ENCODE measurements at regions not wholly inside any gene's neighbourhood (a gene's known extent, or its start where the extent isn't known, plus 50 kb on each side); places are given as distances from the start of the nearest gene placed in this dataset.

- no peak for DNase-seq (ENCODE audit: low read depth in 4 of 4, low spot score in 2 of 4)
Measured at GRCh38 chr1:199959775-199960110, 67.8 kb upstream of the NR5A2 start.

- DNase-seq (ENCODE audit: low read depth in 4 of 4, low spot score in 2 of 4), result no peak
Measured at GRCh38 chr1:199970125-199970524, 57.4 kb upstream of the NR5A2 start.

DNA sequence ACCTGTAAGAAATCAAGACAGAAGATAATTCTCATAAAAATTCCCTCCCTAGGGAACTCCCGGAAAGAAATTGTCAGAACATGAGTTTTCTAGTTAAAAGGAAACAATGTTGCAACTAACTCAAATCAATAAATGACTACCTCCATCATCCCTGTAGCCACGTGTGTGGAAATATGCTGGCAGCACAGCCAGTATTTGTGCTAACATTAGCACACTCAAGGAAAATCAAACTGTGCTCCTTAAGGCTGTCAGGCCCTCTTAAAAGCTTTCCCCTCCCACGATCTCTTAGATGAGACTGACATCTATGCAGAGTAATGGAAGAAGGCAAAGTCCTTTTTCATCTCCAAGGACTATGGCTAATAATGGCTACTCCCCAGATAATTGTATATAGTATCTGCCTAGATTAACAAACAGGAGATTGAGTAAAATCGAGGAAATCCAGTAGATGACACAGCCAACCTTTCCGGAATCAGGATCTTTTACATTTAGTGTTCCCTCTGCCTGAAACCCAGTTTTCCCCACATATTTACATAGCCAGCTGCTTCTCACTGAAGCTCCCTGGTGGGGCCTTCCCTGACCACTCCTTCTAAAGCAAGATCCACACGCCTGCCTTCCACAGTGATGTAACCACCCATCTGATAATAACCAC, 50.9 kb upstream of the NR5A2 start:
- no peak for DNase-seq (ENCODE audit: low read depth in 4 of 4, low spot score in 2 of 4)
